GM18520 (cell line): ENCODE measurements at regions not wholly inside any gene's neighbourhood (a gene's known extent, or its start where the extent isn't known, plus 50 kb on each side); places are given as distances from the start of the nearest gene placed in this dataset.

Source experiments
- ATAC-seq: cut with Tn5 transposase; IDR thresholded peaks from one replicate; pipeline ENCODE4 v1.9.1; 2021; ENCODE audit not compliant: unreplicated experiment

- no peak for ATAC-seq
Measured at GRCh38 chr15:70180186-70180875, 82.6 kb upstream of the TLE3 start.

- ATAC-seq = no peak
Measured at GRCh38 chr15:70179309-70179892, 81.7 kb upstream of the TLE3 start.

GRCh38 chr15:70178335-70179084, 80.8 kb upstream of the TLE3 start:
- ATAC-seq = no peak

GRCh38 chr15:70172566-70173225, 75.0 kb upstream of the TLE3 start:
- ATAC-seq = no peak

GRCh38 chr15:70172124-70172523, 74.4 kb upstream of the TLE3 start:
- no peak for ATAC-seq

- ATAC-seq = no peak
Measured at GRCh38 chr15:70171256-70171886, 73.7 kb upstream of the TLE3 start.

- no peak for ATAC-seq
Measured at GRCh38 chr15:70170096-70170699, 72.5 kb upstream of the TLE3 start.

GRCh38 chr15:70169147-70169546, 71.4 kb upstream of the TLE3 start:
- ATAC-seq = no peak

GRCh38 chr15:70167155-70167554, 69.4 kb upstream of the TLE3 start:
- ATAC-seq = no peak

GRCh38 chr15:70166506-70167087, 68.9 kb upstream of the TLE3 start:
- no peak for ATAC-seq

- no peak for ATAC-seq
Measured at GRCh38 chr15:70165716-70166284, 68.1 kb upstream of the TLE3 start.

GRCh38 chr15:70164910-70165715, 67.4 kb upstream of the TLE3 start:
- ATAC-seq = no peak

- ATAC-seq = no peak
Measured at GRCh38 chr15:70164156-70164900, 66.6 kb upstream of the TLE3 start.

GRCh38 chr15:70160803-70161565, 63.3 kb upstream of the TLE3 start:
- no peak for ATAC-seq

- no peak for ATAC-seq
Measured at GRCh38 chr15:70160267-70160666, 62.5 kb upstream of the TLE3 start.

GRCh38 chr15:70159713-70160009, 61.9 kb upstream of the TLE3 start:
- ATAC-seq = no peak

GRCh38 chr15:70159001-70159712, 61.4 kb upstream of the TLE3 start:
- no peak for ATAC-seq
